Fibroblast of villous mesenchyme (primary cell): ENCODE measurements at regions not wholly inside any gene's neighbourhood (a gene's known extent, or its start where the extent isn't known, plus 50 kb on each side); places are given as distances from the start of the nearest gene placed in this dataset.

Experiments used
- DNase-seq: peaks from one replicate; pipeline ENCODE4 v3.0.0-alpha.2; 2010; ENCODE audit warnings: low read depth
- H3K4me3 ChIP-seq: 2 replicates; pipeline ENCODE4 v1.5.1; 2011; ENCODE audit warnings: low read depth, mild to moderate bottlenecking, low read length
- TF ChIP-seq, protein P1 (sequence below): IDR thresholded peaks from 2 replicates; pipeline ENCODE4 v1.5.1; 2012; ENCODE audit warnings: low read depth, mild to moderate bottlenecking, low read length; ENCODE audit not compliant: insufficient read depth

DNA sequence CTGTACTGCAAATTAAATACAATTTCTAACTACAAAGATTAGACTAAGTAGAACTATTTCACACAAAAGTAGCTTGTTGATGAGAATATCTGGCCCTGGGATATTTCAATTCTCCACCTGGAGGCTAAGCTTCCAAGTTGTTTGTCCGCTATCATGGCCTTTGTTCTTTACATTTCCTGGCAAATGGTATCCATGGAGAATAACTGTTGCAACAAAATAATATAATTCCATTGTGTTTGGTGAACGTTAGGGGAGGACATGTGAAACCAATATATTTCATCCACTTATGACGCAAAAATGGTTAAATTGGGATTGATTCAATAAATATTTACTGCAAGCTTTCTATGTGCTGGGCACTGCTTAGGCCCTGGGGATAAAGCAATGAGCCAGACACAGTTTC is 565.4 kb downstream of the PTPRC start:
- H3K4me3 ChIP-seq: no peak overlapping the region
- no peak for DNase-seq
- TF ChIP-seq, protein P1, sequence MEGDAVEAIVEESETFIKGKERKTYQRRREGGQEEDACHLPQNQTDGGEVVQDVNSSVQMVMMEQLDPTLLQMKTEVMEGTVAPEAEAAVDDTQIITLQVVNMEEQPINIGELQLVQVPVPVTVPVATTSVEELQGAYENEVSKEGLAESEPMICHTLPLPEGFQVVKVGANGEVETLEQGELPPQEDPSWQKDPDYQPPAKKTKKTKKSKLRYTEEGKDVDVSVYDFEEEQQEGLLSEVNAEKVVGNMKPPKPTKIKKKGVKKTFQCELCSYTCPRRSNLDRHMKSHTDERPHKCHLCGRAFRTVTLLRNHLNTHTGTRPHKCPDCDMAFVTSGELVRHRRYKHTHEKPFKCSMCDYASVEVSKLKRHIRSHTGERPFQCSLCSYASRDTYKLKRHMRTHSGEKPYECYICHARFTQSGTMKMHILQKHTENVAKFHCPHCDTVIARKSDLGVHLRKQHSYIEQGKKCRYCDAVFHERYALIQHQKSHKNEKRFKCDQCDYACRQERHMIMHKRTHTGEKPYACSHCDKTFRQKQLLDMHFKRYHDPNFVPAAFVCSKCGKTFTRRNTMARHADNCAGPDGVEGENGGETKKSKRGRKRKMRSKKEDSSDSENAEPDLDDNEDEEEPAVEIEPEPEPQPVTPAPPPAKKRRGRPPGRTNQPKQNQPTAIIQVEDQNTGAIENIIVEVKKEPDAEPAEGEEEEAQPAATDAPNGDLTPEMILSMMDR: no peak

DNA sequence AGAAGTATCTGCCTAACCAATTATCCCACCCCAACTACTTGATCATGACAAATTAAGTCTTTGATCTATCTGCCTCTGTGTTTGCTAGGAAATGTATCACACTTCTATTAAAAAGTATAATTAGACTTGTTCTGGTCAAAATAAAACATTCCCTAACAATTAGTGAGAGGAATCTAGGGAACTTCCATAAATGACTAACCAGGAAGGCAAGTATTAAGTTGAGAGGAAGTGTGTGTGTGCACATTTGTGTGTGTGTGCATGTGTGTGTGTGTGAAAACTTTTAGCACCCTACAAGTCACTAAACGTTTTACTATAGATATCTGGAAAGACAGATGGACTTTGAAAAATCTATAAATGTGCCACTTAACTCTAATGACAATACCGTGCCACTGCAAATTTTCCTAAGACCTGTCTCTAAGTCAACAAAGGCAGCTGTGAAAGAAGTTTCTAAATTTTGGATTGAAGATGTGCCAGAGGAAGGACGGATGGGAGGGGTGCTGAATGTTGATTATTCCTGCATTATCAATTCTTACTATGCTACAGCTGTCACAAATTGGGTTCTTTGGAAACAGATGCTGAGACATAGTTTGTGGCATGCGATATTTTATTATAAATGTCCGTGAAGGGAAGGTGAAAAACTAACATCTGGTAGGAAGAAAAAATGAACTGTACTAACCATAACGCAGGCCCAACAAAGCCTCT is 567.1 kb downstream of the PTPRC start:
- TF ChIP-seq, protein P1: no peak
- no peak overlapping the region for H3K4me3 ChIP-seq
- no peak for DNase-seq

DNA sequence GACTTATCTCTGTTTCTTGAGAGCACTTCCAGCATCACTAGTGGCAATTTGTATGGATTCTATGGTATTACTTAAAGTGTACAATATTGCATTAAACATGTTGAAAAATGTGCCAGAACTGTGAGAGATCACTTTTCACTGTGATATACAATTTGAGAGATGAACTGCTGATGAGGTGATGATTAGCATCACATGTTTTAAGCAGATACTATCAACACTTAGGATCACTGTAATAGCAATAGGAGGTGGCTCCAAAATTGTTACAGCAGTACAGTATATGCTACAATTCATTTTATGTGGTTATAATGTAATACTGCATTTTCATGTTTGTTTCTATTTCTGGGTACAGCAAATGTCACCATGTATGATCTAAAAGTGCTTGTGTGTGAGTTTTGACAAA is 570.0 kb downstream of the PTPRC start:
- no peak for DNase-seq
- TF ChIP-seq, protein P1: no peak
- no peak overlapping the region for H3K4me3 ChIP-seq

GRCh38 chr1:199218065-199218464 is 579.2 kb downstream of the PTPRC start:
- TF ChIP-seq, protein P1: no peak
- H3K4me3 ChIP-seq: no peak overlapping the region
- no peak for DNase-seq

DNA sequence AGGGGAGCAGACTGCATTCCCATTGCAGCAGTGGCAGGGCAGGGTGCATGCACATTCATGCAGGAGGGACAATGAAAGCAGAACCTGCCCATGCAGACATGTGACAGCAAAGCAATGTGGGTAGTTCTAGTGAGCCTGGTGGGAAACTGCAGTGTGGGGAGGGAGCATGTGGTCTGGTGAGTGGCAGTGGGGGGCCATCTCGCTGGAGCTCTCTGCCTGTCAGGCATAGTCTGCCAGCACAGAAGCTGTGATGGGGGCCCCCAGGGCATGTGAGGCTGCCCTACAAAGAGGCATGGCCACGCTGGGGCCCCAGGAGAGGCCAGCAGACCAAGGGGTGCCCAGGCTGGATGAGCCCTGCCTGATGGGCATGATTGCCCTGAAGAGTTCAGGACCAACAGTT is 579.7 kb downstream of the PTPRC start:
- TF ChIP-seq, protein P1: no peak

GRCh38 chr1:199220031-199220430 is 581.2 kb downstream of the PTPRC start:
- no peak for DNase-seq
- H3K4me3 ChIP-seq: no peak overlapping the region
- TF ChIP-seq, protein P1: no peak

More for the DNA sequence above, 579.7 kb downstream of the PTPRC start:
- DNase-seq: no peak
- H3K4me3 ChIP-seq: no peak overlapping the region
